Right ventricle myocardium inferior (tissue), 1 donor: ENCODE measurements at regions not wholly inside any gene's neighbourhood (a gene's known extent, or its start where the extent isn't known, plus 50 kb on each side); places are given as distances from the start of the nearest gene placed in this dataset.
A peak's percentile ranks its signal among the peaks of the same experiment; 100 is the strongest.

Source experiments
- ATAC-seq: fragments of 200-7000 bp; cut with Tn5 transposase; one replicate; pipeline ENCODE4 v1.9.1; 2020; ENCODE audit warnings: mild to moderate bottlenecking, moderate library complexity
- DNase-seq: peaks from one replicate; pipeline ENCODE4 v3.0.0; 2021; ENCODE audit errors: missing footprints
- intact Hi-C: fragments of 100-400 bp; cut with DNase I; formaldehyde crosslinking; loops from one replicate; pipeline ENCODE4 v1.11.0; 2022
- donor health status: DM: no; HTN: yes; CAD: no; lungs with severe emphysema.

DNA sequence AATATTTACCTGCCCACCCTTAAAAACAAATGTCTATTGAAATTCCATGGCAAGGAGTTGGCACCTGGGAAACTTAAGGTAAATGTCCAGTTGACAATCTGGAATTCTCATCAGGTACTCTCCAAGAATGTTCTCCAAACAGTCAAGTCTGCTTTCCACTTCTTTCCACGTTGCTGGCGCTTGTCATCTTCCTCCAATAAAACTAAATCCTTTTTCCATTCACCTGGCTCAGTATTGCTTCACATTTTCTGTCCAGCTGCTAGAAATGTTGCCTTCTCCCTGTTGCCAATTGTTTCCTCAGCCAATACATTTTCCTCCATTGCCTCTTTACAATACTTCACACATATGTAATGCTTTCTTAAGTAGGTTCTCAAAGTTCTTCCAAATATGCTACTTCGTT is 1288.1 kb upstream of the MAP3K7 start:
- DNase-seq (no peak), ATAC-seq (no peak)
- intact Hi-C loops: no loop called here

DNA sequence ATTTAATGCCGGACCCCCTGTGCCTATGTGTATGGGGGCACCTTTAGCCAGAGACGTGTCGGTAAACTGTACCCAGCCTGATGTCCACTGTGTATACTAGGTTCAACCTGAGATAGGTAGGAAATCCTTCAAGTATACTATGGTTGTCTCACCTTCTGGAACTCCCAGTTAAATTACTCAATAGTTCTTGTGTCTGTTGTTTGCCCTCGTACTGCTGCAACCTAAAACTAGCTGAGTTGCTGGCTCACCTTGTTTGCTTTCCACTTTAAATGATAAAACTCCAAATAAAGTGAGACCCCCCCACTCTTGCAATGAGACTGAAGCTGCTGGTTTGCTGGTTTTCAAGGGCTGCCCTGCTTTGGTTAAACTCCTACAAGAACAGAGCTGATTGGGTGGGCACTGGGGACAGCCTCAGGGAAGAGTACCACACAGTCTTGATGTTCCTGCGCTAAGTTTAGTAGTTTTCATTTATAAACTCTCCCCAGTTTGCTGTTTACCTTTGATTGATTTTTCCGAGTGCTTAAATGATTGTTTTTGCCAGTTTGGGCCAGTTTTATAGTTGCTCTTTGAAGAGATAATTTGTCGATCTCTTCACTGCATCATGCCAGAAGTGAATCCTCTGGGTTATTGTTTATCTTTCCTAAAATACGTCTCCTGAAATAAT is 1281.8 kb upstream of the MAP3K7 start:
- intact Hi-C loops: no loop called here
- no peak for ATAC-seq

DNA sequence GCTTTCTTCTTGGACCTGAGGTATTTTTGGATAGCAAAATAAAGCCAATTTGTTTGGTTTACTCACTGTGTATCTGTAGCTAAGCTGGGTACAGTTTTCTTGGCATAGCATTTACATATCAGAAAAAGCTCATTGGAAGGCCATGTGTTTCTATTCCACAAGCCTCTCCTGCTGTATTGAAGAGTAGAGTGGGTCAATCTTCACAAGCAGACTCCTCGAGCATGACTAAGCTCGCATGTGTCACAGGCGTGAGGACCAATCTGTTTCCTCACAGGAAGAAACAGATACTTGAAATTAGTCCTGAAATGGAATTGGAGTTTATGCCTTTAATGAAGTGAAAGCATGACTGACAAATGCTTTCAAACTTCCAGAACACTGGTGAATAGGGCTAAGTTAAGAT is 1279.0 kb upstream of the MAP3K7 start:
- intact Hi-C loops: no loop called here
- ATAC-seq: no peak
- DNase-seq: no peak

More for the DNA sequence above, 1281.8 kb upstream of the MAP3K7 start:
- DNase-seq: no peak

DNA sequence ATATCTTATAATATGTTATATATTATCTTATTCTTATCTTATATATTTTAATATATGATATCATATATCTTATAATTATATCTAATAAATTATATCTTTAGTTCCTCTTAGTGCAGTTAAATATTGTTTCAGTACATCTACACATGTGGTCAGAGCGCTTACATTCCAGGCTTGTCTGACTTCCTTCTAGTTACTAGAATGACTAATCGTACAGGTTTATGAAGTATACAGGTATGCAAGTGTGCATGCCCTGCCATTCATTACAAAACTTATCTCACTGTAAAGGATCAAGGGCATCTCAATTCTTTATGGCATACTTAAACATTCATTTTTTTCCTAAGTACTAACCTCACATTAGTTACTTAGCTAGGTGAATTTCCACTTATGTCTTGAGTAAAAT is 1278.0 kb upstream of the MAP3K7 start:
- DNase-seq: no peak
- ATAC-seq: no peak
- intact Hi-C loops: no loop called here

DNA sequence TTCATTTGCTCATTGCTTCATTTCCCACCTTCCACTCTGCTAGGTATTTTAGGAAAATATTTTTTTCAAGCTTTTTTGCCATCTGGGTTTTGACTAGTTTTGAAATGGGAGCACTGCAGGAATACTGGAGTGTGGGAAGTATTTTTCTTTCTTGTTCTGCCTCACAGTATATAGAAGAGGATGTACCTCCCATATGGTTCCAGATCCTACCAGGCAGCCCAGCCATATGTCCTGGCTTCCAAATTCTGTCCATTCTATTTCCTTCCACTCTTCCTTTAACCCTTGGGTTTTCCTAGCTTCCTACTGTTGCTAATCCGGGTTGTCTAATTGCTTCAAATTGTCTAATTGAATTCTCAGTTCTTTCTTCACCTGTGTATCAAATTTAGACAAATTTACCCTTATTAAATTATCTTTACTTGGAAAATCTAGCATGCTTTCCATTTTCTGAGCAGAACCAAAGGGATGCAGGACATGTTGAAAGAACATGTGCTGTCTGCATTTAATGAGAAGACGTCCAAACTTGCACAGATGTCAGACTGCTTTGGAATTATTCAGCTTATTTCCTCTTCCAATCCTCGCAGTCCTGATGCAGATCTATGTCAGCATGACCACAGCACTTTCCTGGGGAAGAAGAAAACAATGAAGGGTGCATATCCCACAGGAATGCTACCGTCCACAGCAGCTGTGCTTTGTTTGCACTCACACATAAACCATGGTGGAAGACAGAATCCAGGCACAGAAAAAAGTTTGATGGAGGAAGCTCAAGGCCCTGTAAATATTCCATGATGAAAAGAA is 1273.9 kb upstream of the MAP3K7 start:
- no peak for DNase-seq
- no peak for ATAC-seq
- intact Hi-C loops: no loop called here

DNA sequence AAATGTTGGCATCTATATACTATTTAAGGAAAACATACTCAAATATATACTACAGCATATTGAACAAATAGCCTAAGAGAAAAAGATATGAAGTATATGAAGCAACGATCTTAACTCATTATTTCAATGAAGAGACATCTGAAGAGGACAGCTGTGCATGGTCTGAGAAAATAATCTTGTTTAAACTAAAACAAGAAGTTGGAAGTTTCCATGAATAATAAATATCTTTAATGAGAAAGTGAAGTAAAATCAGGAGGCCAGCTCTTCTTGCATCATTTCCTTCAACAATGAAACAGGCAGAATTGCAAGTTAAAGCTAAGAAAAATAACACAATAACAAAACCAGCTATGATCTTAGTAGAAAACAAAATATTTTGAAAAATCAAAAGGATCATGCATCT is 1265.4 kb upstream of the MAP3K7 start:
- ATAC-seq (no peak), DNase-seq (no peak)
- intact Hi-C loops: no loop called here

DNA sequence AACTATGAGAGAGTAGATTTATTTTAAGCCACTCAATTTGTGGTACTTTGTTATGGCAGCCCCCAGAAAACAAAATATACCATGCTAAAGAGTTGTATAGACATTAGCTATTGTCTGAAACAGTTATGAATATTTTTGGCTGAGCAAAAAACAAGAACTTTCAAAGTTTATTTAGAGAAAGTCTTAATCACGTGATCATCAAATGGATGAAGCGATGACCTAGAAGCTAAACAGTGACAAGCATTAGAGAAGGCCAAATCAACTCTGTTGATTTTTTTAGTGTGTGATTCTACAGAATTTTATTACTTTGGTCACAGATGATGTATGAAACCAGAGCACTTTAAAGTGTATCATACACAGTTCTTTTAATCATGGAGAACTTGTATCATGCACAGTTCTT is 1247.9 kb upstream of the MAP3K7 start:
- ATAC-seq: no peak
- DNase-seq: no peak
- intact Hi-C loops: no loop called here

DNA sequence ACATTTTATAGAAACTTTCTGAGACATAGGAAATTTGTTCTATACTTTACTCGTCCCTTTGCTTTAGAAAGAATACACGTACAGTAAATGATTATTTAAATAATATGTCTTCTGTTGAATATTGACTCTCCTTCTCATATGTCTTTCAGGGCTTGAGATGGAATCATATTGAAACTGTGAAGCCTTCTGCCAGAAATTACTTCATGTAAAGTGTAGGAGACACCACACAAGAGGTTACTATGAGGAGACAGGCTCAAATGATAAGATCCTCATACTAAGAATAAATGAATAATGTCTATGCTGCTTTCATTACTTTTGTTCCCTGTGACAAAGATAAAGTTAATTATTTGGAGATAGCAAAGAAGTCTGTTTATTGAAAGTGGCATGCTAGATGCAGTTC is 1240.3 kb upstream of the MAP3K7 start:
- intact Hi-C loops: no loop called here
- DNase-seq (no peak), ATAC-seq (no peak)

DNA sequence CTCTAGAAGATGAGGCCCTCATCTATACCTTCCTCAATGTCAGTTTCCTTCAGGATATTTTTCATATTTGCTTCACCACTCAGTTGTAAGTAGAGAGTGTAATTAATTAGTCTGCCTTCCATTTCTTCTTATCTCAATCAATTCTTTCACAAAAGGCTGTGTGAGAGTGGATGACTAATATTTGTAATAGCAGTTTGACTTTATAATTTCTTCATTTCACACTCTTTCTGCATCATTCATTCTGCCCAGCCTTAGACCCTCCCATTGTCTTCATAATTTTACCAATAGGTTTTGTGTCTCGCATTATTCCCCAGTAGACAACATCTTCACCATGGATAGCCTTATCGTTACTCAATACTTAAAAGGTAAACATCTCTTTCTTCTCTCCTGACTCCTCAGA is 1239.3 kb upstream of the MAP3K7 start:
- no peak for DNase-seq
- intact Hi-C loops: no loop called here
- no peak for ATAC-seq

DNA sequence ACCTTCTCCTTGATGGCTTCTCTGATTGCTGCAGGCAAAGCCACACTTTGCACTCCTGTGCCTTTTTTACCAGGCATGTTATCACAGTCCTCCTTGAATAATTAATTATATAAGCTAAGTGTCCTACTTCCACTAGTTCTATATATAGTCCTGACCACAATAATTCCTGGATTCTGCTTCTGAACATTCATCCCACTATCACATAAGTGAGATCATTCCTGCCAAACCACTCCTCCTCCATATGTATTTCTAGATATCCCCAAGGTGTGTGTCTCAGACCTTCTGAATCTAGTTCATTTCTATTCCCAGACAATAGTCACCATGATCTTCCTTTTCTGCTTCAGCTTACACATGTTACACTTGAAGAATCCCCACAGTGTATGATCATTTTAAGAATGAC is 1237.5 kb upstream of the MAP3K7 start:
- DNase-seq: no peak
- no peak for ATAC-seq
- intact Hi-C loops: no loop called here

DNA sequence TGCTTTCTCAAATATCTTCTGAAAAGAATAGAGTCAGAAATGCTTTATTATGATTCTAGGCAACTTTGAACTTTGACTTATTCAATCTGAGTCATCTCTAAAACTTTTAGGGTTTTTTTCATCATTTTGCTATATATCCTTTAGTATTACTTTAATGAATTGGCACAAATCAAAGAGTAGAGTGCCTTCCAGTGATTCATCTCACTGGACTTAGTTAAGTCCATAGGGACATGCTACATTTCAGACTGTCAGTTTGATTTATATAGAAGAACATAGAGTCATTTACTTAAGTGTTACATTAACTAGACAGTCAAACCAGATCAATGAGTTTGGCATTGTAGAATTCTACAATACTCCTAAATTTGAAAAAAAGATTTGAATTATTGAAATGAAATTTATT is 1235.7 kb upstream of the MAP3K7 start:
- intact Hi-C loops: no loop called here
- ATAC-seq (no peak), DNase-seq (no peak)

DNA sequence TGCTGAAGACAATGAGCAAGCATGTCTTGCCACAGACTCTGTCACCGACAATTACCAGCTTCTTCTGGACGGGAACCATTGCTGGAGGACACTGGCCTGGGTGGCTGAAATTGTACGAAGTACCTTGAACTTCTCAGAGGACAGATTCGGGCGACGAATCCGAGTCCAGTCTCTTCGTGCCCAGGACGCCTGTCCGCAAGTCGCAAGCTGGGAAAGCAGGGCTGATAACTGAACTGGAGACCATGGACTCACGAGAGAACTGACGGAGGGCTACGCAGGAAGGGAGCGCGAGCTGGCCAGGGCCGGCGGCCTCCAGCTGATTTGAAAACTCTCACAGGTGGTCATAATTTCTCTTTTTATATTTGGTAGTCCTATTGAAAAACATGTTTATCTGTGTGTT is 1229.5 kb upstream of the MAP3K7 start:
- peak; percentile 20 for DNase-seq

DNA sequence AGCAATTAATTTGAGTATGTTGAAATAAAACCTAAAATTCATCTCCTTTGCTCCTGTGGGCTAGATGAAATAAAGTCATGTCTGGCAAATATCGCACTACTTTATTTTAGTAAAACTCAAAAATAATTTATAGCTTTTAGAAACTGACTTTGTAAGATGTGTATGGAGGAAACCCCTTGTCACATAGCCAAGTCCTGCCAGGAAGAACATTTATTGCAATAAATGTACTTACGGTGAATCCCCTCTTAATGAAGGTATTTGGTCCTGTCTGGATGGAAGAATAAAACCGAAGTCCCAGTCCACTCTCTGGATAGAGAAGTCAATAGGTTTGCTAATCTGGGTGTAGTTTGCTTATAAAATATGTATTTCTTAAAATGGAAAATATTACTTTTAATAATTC is 1226.8 kb upstream of the MAP3K7 start:
- DNase-seq: no peak
- ATAC-seq: no peak
- intact Hi-C loops: no loop called here

More for the DNA sequence above, 1229.5 kb upstream of the MAP3K7 start:
- ATAC-seq: no peak
- intact Hi-C loops: no loop called here

DNA sequence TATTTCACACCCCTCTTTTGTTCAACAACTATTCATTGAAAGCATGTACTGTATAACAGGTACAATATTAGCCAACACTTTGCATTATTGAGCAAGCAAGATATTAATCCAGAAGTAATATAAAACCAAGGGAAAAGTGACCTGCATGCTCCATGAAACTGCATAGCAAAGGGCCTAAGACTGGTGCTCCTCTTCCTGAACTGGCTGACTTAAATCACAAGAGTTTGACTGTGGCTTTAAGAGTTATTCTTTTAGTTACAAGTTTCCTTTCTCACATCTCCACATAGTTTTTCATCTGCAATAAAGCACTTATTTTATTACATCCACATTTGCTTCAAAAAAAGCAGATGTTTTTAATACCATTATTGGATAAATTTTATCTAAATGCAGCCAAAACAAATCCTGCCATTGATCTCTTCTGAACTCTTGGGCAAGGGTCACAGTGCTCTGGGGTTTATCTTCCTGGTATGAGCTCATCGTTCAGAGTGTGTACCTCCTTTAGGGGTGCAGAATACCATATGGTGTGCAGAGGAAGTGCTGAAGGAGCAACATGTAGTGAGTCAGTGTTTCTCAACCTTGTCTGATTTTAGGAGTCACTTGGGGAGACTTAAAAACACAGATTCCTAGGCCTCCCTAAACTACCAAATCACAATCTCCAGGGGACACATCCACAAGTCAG is 1225.9 kb upstream of the MAP3K7 start:
- ATAC-seq: no peak
- no peak for DNase-seq
- intact Hi-C loops: no loop called here

DNA sequence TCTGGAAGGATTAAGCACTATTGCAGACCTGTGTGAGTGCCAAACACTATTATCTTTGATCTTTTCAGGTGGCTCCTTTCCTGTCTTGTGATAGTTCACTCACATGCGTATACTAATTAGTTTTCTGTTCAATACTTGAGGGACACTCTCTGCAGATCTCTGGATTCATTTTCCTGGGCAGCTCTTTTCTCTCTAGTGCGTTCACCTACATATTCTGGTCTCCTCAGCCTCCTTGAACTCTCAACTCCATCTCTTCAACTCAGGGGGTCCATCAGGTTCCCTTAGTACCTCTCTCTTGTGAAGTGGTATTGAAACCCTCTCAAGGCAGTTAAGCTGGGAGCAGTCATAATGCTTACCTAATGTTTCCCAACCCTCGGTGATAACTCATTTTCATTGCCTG is 1218.1 kb upstream of the MAP3K7 start:
- intact Hi-C loops: no loop called here
- ATAC-seq: no peak
- no peak for DNase-seq

DNA sequence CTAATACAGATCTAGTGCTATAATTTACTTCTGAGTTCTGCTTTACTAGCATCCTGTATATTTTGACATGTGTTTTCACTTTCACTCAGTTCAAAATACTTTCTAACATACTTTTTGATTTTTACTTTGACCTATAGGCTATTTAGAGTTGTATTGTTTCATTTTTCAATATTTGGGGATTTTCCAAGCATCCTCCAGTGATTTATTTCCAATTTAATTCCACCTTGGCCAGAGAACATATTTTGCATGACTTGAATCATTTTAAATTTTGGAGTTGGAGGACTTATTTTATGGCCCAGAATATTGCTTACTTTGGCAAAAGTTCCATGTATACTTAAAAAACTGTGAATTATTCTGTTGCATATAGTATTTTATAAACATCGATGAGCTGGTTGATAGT is 1215.6 kb upstream of the MAP3K7 start:
- intact Hi-C loops: no loop called here
- no peak for DNase-seq
- ATAC-seq: no peak

DNA sequence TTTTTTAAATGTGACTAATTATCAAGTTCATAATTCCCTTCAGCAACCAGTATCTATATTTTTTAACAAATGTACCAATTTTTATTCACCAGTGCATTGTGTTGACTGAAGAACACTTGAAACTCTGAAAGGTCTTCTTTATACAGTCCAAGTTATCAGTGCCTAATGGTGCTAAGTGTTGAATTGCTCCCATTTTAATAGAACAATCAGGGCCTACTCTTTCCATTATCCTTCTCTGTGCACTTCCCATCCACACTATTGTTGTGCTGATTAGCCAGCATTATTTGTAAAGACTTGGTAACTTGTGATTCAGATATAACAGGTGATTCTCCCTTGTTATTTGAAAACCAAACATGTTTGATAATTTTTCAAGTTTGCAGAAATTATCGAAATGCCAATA is 1209.7 kb upstream of the MAP3K7 start:
- ATAC-seq (no peak), DNase-seq (no peak)
- intact Hi-C loops: no loop called here

DNA sequence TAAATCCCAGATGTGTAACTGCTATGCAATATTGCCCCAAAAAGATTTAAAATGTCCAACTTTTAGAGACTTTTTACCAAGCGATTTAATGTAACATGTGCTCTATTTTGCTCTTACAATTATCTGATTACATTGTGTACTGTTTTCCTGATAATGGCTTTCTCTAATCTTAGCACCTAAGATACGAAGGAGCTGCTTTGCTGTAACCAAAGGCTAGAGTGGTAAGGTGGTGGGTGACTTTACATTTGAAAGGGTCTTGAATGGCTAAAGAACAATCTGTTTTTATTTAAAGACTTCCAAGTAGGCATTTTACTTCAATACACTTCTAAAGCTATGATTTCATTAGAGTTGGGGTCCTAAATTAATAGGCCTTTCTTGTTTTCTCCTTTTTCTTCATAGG is 1201.6 kb upstream of the MAP3K7 start:
- ATAC-seq (no peak), DNase-seq (no peak)
- intact Hi-C loops: no loop called here

DNA sequence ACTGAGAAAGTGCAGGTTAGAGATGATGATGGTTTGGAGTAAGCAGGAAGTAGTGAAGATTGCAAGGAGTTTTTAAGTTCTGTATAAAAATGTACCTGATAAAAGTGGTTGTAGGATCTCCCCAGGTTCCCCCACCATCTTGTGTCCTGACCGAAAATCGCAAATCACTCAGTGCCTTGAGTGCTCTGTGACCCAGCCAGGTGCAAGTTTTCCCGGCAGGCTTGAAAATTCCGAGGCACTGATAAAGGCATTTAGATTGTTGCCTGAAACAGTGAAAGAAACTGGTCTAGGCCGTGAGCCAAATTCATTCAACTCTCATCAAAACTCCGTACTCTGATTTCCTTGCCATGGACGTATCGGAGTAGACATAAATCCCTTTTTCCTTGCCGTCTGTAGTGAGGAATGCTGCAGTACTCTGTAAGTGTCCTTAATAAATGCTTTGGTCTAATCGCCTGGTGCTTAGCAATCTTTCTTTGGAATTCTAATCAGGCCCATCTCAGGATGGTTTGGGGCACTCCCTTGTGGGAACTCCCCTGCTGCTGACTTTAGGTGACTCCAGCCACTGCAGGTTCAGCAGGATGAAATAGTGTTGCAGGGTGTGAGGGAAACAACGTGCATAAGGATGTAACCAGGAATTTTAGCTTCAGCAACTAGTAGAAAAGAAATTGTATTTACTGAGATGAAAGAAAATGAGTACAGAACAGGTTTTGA is 1199.8 kb upstream of the MAP3K7 start:
- no peak for ATAC-seq
- DNase-seq: no peak
- intact Hi-C loops: no loop called here

DNA sequence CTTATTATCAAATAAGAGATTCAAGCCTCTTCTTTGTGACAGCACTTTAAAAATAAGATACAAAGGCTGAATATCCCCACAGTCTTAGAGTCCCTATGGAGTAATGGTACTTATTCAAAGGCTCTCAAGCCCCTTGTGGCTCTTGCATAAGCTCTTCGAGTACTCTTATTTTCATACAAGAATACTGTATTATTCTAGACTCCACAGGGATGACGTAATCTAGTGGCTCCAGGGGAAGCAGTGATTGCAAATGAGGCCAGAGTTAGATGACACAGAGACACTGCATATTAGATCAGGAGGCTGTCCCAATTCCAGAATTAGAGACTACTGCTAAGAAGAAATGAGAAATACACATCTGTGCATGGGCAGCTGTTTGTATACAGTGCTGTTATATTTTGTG is 1195.9 kb upstream of the MAP3K7 start:
- ATAC-seq: peak; percentile 83
- no peak for DNase-seq
- intact Hi-C loops: no loop called here
